B cell (primary cell): ENCODE measurements at regions not wholly inside any gene's neighbourhood (a gene's known extent, or its start where the extent isn't known, plus 50 kb on each side); places are given as distances from the start of the nearest gene placed in this dataset.

ENCODE experiments used
- ATAC-seq: fragments of 200-7000 bp; cut with Tn5 transposase; one replicate; pipeline ENCODE4 v1.10.0; 2021; ENCODE audit warnings: low read depth, mild to moderate bottlenecking, moderate number of reproducible peaks, moderate library complexity
- CTCF ChIA-PET: fragments of 350-600 bp; sonication (Branson Sonifier 250); formaldehyde crosslinking; loops from one replicate; lab custom pipeline; 2021; ENCODE audit warnings: antibody characterized with exemption, inconsistent platforms; lab: Charles Lee
- POLR2A ChIA-PET: fragments of 350-600 bp; sonication (Branson Sonifier 250); formaldehyde crosslinking; loops from one replicate; lab custom pipeline; 2021; ENCODE audit warnings: antibody characterized with exemption; lab: Charles Lee
- DNase-seq: peaks from one replicate; pipeline ENCODE4 v3.0.0; 2013
- H2AFZ ChIP-seq: 2 replicates; pipeline ENCODE4 v1.6.1; 2012; ENCODE audit warnings: mild to moderate bottlenecking, low read depth, low read length; ENCODE audit not compliant: insufficient read depth, poor library complexity, severe bottlenecking
- H3K27ac ChIP-seq, 2 donors: 1 replicate in 1 of 2; 2 replicates in 1 of 2; pipeline ENCODE4 v1.5.1; 2012 to 2013; ENCODE audit warnings: low read length in 2 of 2, mild to moderate bottlenecking in 2 of 2, moderate library complexity in 1 of 2
- H3K27me3 ChIP-seq, 4 experiments: fragments of 200-600 bp in 1 of 4; sonication (generic) in 1 of 4; replicated peaks in 1 of 4; 1 replicate in 2 of 4; 2 replicates in 2 of 4; pipeline versions ENCODE4 v1.6.1 to v1.7.0; 2013 to 2016; ENCODE audit warnings: low read length in 3 of 4, mild to moderate bottlenecking in 2 of 4, mixed read lengths in 1 of 4, moderate library complexity in 1 of 4; ENCODE audit not compliant: insufficient read depth in 4 of 4, control insufficient read depth in 3 of 4; ENCODE audit errors: control extremely low read depth in 1 of 4
- H3K36me3 ChIP-seq, 2 experiments: replicated peaks in 1 of 2; 1 replicate in 1 of 2; 2 replicates in 1 of 2; pipeline versions ENCODE4 v1.6.1 to v1.7.1; 2013; ENCODE audit warnings: low read length in 1 of 2; ENCODE audit not compliant: insufficient read depth in 2 of 2, control insufficient read depth in 1 of 2; ENCODE audit errors: control extremely low read depth in 1 of 2, extremely low read depth in 1 of 2
- H3K4me1 ChIP-seq, 2 donors: fragments of 200-600 bp in 1 of 2; sonication (generic) in 1 of 2; 1 replicate in 1 of 2; 2 replicates in 1 of 2; pipeline versions ENCODE4 v1.5.1 to v1.6.1; 2013 to 2017; ENCODE audit warnings: low read length in 2 of 2; ENCODE audit not compliant: control insufficient read depth in 2 of 2, insufficient read depth in 2 of 2
- H3K4me2 ChIP-seq: replicated peaks from 2 replicates; pipeline ENCODE3; 2012; ENCODE audit warnings: mild to moderate bottlenecking, low read depth, low read length; ENCODE audit not compliant: poor library complexity, severe bottlenecking
- H3K4me3 ChIP-seq, 5 experiments: fragments of 200-600 bp in 1 of 5; sonication (generic) in 1 of 5; 1 replicate in 3 of 5; 2 replicates in 2 of 5; pipeline versions ENCODE4 v1.5.1 to v1.7.0; 2011 to 2016; ENCODE audit warnings: low read length in 4 of 5, mild to moderate bottlenecking in 4 of 5, low read depth in 2 of 5, control low read depth in 1 of 5, moderate library complexity in 1 of 5; ENCODE audit not compliant: insufficient read depth in 1 of 5; ENCODE audit errors: control extremely low read depth in 1 of 5, extremely low read depth in 1 of 5
- H3K79me2 ChIP-seq: fragments of 200-600 bp; sonication (generic); one replicate; pipeline ENCODE4 v1.6.0; 2016; ENCODE audit warnings: low read length; ENCODE audit not compliant: control insufficient read depth, insufficient read depth
- H3K9ac ChIP-seq: fragments of 200-600 bp; sonication (generic); 2 replicates; pipeline ENCODE4 v1.6.1; 2017; ENCODE audit warnings: mild to moderate bottlenecking, low read length, moderate library complexity
- H3K9me3 ChIP-seq, 3 donors: one replicate each; pipeline versions ENCODE4 v1.6.1 to v1.7.1; 2013; ENCODE audit warnings: low read length in 2 of 3; ENCODE audit not compliant: control insufficient read depth in 2 of 3, insufficient read depth in 1 of 3; ENCODE audit errors: control extremely low read depth in 1 of 3
- H4K20me1 ChIP-seq: 2 replicates; pipeline ENCODE4 v1.6.0; 2012; ENCODE audit warnings: mild to moderate bottlenecking, low read length; ENCODE audit not compliant: insufficient read depth, control insufficient read depth, poor library complexity, severe bottlenecking
- H3K27ac Mint-ChIP-seq: one replicate; pipeline ENCODE4 v1.8.0; 2021; ENCODE audit warnings: mixed read lengths
- H3K27me3 Mint-ChIP-seq: one replicate; pipeline ENCODE4 v1.8.0; 2021; ENCODE audit warnings: mixed read lengths
- H3K4me1 Mint-ChIP-seq: one replicate; pipeline ENCODE4 v1.8.0; 2021; ENCODE audit warnings: mixed read lengths
- H3K4me3 Mint-ChIP-seq: one replicate; pipeline ENCODE4 v1.8.0; 2021; ENCODE audit warnings: mixed read lengths
- H3K9me3 Mint-ChIP-seq: one replicate; pipeline ENCODE4 v1.8.0; 2022; ENCODE audit warnings: mixed read lengths; ENCODE audit not compliant: insufficient read depth
- EZH2 ChIP-seq: IDR thresholded peaks from 2 replicates; pipeline ENCODE4 v1.6.1; 2012; ENCODE audit warnings: borderline replicate concordance, low read depth, mild to moderate bottlenecking, moderate library complexity, low read length; ENCODE audit not compliant: insufficient read depth, poor library complexity, severe bottlenecking
- WGBS: methylation state at CpG from one replicate; pipeline ENCODE4 v1.1.5; 2013; ENCODE audit warnings: missing lambda C conversion rate; ENCODE audit not compliant: insufficient coverage; 5-methylcytosine and 5-hydroxymethylcytosine counted together
- intact Hi-C: fragments of 100-400 bp; cut with micrococcal nuclease; formaldehyde crosslinking; loops from one replicate; pipeline ENCODE4 v1.10.0; 2022
- TF ChIP-seq, protein P1 (sequence below): fragments of 200-600 bp; IDR thresholded peaks from one replicate; pipeline ENCODE4 v1.8.0; 2022; ENCODE audit warnings: antibody characterized with exemption, mild to moderate bottlenecking

GRCh38 chr5:62902126-62902525 is 323.5 kb downstream of the LRRC70 start:
- Histone ChIP-seq H3K27ac (no peak overlapping the region), H2AFZ (no peak overlapping the region), H3K36me3 (no peaks in the 10 kb centered on the region), H3K9me3 (no peaks in the 10 kb centered on the region), H3K4me3 (no peak overlapping the region), H4K20me1 (no peaks in the 10 kb centered on the region), H3K4me2 (no peak overlapping the region), H3K79me2 (no peaks in the 10 kb centered on the region), H3K4me1 (no peaks in the 10 kb centered on the region), H3K9ac (no peak overlapping the region), H3K27me3 (no peaks in the 10 kb centered on the region)
- intact Hi-C loops = no loop called here
- H3K4me3 Mint-ChIP-seq = no peak overlapping the region
- 71% methylated on average over 1 of the region's 2 CpGs for WGBS
- no peak overlapping the region for H3K27ac Mint-ChIP-seq
- H3K4me1 Mint-ChIP-seq = no peaks in the 10 kb centered on the region
- no peak for DNase-seq
- ChIA-PET CTCF (no interaction called here), POLR2A (no interaction called here)
- no peaks in the 10 kb centered on the region for H3K9me3 Mint-ChIP-seq
- no peak for TF ChIP-seq EZH2
- TF ChIP-seq, protein P1, sequence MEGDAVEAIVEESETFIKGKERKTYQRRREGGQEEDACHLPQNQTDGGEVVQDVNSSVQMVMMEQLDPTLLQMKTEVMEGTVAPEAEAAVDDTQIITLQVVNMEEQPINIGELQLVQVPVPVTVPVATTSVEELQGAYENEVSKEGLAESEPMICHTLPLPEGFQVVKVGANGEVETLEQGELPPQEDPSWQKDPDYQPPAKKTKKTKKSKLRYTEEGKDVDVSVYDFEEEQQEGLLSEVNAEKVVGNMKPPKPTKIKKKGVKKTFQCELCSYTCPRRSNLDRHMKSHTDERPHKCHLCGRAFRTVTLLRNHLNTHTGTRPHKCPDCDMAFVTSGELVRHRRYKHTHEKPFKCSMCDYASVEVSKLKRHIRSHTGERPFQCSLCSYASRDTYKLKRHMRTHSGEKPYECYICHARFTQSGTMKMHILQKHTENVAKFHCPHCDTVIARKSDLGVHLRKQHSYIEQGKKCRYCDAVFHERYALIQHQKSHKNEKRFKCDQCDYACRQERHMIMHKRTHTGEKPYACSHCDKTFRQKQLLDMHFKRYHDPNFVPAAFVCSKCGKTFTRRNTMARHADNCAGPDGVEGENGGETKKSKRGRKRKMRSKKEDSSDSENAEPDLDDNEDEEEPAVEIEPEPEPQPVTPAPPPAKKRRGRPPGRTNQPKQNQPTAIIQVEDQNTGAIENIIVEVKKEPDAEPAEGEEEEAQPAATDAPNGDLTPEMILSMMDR = no peak
- H3K27me3 Mint-ChIP-seq = no peaks in the 10 kb centered on the region
- no peak for ATAC-seq

- Mint-ChIP-seq H3K4me3 (no peak overlapping the region), H3K27ac (no peak overlapping the region), H3K9me3 (no peaks in the 10 kb centered on the region), H3K27me3 (no peaks in the 10 kb centered on the region), H3K4me1 (no peaks in the 10 kb centered on the region)
- no peak overlapping the region for H3K4me3 ChIP-seq
- no peak overlapping the region for H3K27ac ChIP-seq
- WGBS = 83% methylated on average over 1 of the region's 1 CpG
- no peak for TF ChIP-seq EZH2
- no peaks in the 10 kb centered on the region for H4K20me1 ChIP-seq
- ChIA-PET CTCF (no interaction called here), POLR2A (no interaction called here)
- H3K27me3 ChIP-seq = no peaks in the 10 kb centered on the region
- no peak overlapping the region for H2AFZ ChIP-seq
- ATAC-seq = no peak
- no peaks in the 10 kb centered on the region for H3K4me1 ChIP-seq
- DNase-seq = no peak
- H3K79me2 ChIP-seq = no peaks in the 10 kb centered on the region
- no peak overlapping the region for H3K4me2 ChIP-seq
- H3K9ac ChIP-seq = no peak overlapping the region
- H3K36me3 ChIP-seq = no peaks in the 10 kb centered on the region
- intact Hi-C loops = no loop called here
- peaks cover 0 to 2% (median 0%) of the 10 kb centered on the region in 3 donors for H3K9me3 ChIP-seq
These were observed 322.4 kb downstream of the LRRC70 start for GRCh38 chr5:62900976-62901375.
